GM18951 (cell line): ENCODE measurements at regions not wholly inside any gene's neighbourhood (a gene's known extent, or its start where the extent isn't known, plus 50 kb on each side); places are given as distances from the start of the nearest gene placed in this dataset.

ENCODE experiments used
- POLR2A ChIP-seq: IDR thresholded peaks from 4 replicates; pipeline ENCODE4 v1.6.1; 2011; ENCODE audit warnings: mild to moderate bottlenecking; ENCODE audit not compliant: insufficient read length, insufficient read depth; ENCODE audit errors: extremely low read depth
- in situ Hi-C: fragments of 300-500 bp; cut with MboI; formaldehyde crosslinking; loops from one replicate; pipeline ENCODE4 v1.12.0; 2022; ENCODE audit warnings: low sequenced_read_pairs, mixed read lengths, inconsistent platforms; ENCODE audit not compliant: unreplicated experiment

- in situ Hi-C loops: no loop called here
- TF ChIP-seq POLR2A: no peak
These were observed 223.2 kb upstream of the RAB6C start for GRCh38 chr2:129756276-129756675.

- in situ Hi-C loops: no loop called here
- TF ChIP-seq POLR2A: no peak
These were observed 222.0 kb upstream of the RAB6C start for GRCh38 chr2:129757366-129757914.

GRCh38 chr2:129757915-129758783 lies 221.3 kb upstream of the RAB6C start:
- in situ Hi-C loops: no loop called here
- no peak for TF ChIP-seq POLR2A

- in situ Hi-C loops: no loop called here
- TF ChIP-seq POLR2A: no peak
These were observed 220.5 kb upstream of the RAB6C start for GRCh38 chr2:129758784-129759471.

- in situ Hi-C loops: no loop called here
- TF ChIP-seq POLR2A: no peak
These were observed 219.9 kb upstream of the RAB6C start for GRCh38 chr2:129759472-129760010.

GRCh38 chr2:129760669-129761068 lies 218.8 kb upstream of the RAB6C start:
- in situ Hi-C loops: no loop called here
- TF ChIP-seq POLR2A: no peak

GRCh38 chr2:129761569-129762021 lies 217.9 kb upstream of the RAB6C start:
- in situ Hi-C loops: no loop called here
- TF ChIP-seq POLR2A: no peak

GRCh38 chr2:129762386-129763189 lies 216.9 kb upstream of the RAB6C start:
- in situ Hi-C loops: no loop called here
- TF ChIP-seq POLR2A: no peak

- no peak for TF ChIP-seq POLR2A
- in situ Hi-C loops: no loop called here
These were observed 216.1 kb upstream of the RAB6C start for GRCh38 chr2:129763190-129763846.

- in situ Hi-C loops: no loop called here
- TF ChIP-seq POLR2A: no peak
These were observed 215.5 kb upstream of the RAB6C start for GRCh38 chr2:129763966-129764365.

GRCh38 chr2:129764376-129765325 lies 214.8 kb upstream of the RAB6C start:
- TF ChIP-seq POLR2A: no peak

More at GRCh38 chr2:129764376-129765325, 214.8 kb upstream of the RAB6C start:
- in situ Hi-C loops: no loop called here
